ENCODE measurements at regions not wholly inside any gene's neighbourhood (a gene's known extent, or its start where the extent isn't known, plus 50 kb on each side); places are given as distances from the start of the nearest gene placed in this dataset.

- Histone ChIP-seq H3K4me3 (no peak overlapping the region), H3K27ac (ENCODE audit: low read depth) (no peak overlapping the region), H4K20me1 (replicated peaks; ENCODE audit: insufficient read depth) (no peaks in the 10 kb centered on the region), H3F3A (replicated peaks; ENCODE audit: low read depth) (no peaks in the 10 kb centered on the region), H3K79me2 (replicated peaks; ENCODE audit: insufficient read depth) (no peaks in the 10 kb centered on the region), H3K9me2 (ENCODE audit: insufficient read depth) (no peaks in the 10 kb centered on the region), H3K4me2 (no peak overlapping the region), H3K4me1 (ENCODE audit: insufficient read depth) (no peaks in the 10 kb centered on the region), H2AFZ (no peak overlapping the region), H3K36me3 (ENCODE audit: insufficient read depth) (no peaks in the 10 kb centered on the region), H3K27me3 (ENCODE audit: insufficient read depth) (no peaks in the 10 kb centered on the region)
- TF ChIP-seq POLR2AphosphoS5 (IDR thresholded peaks at IDR 0.05; ENCODE audit: low read depth) (no peak), EZH2phosphoT487 (IDR thresholded peaks at IDR 0.05; ENCODE audit: unreplicated experiment) (no peak), STAT1 (IDR thresholded peaks at IDR 0.05; ENCODE audit: unreplicated experiment) (no peak), JUNB (IDR thresholded peaks at IDR 0.05; ENCODE audit: unreplicated experiment) (no peak), REST (IDR thresholded peaks at IDR 0.05; ENCODE audit: unreplicated experiment) (no peak), ETS1 (IDR thresholded peaks at IDR 0.05) (no peak), NANOG (IDR thresholded peaks at IDR 0.05; ENCODE audit: borderline replicate concordance) (no peak), ZNF331 (CRISPR knock-in tag; IDR thresholded peaks at IDR 0.05; ENCODE audit: low read depth) (no peak), CTCF (conservative IDR thresholded peaks at IDR 0.05; ENCODE audit: low read depth in 2 of 2) (no peak), EZH2 (IDR thresholded peaks at IDR 0.05; ENCODE audit: low read depth, unreplicated experiment) (no peak), ZNF462 (CRISPR knock-in tag; IDR thresholded peaks at IDR 0.05) (no peak), ZNF114 (CRISPR knock-in tag; IDR thresholded peaks at IDR 0.05) (no peak), CREB1 (CRISPR knock-in tag; IDR thresholded peaks at IDR 0.05; ENCODE audit: low read depth) (no peak)
- Mint-ChIP-seq H3K27ac (no peak overlapping the region), H3K36me3 (ENCODE audit: low read depth) (peaks cover 29% of the 10 kb centered on the region), H3K4me1 (no peaks in the 10 kb centered on the region), H3K9me3 (peaks cover 77% of the 10 kb centered on the region), H3K4me3 (no peak overlapping the region), H3K27me3 (ENCODE audit: insufficient read depth, low read depth, poor library complexity) (peaks cover 7% of the 10 kb centered on the region)
- no peak for ATAC-seq
- DNase-seq (ENCODE audit: low spot score), result no peak
These were observed 518.5 kb downstream of the GLRX3 start for GRCh38 chr10:130654726-130655125.

Data from GM23338 (cell line).